ENCODE measurements at regions not wholly inside any gene's neighbourhood (a gene's known extent, or its start where the extent isn't known, plus 50 kb on each side); places are given as distances from the start of the nearest gene placed in this dataset.

DNA sequence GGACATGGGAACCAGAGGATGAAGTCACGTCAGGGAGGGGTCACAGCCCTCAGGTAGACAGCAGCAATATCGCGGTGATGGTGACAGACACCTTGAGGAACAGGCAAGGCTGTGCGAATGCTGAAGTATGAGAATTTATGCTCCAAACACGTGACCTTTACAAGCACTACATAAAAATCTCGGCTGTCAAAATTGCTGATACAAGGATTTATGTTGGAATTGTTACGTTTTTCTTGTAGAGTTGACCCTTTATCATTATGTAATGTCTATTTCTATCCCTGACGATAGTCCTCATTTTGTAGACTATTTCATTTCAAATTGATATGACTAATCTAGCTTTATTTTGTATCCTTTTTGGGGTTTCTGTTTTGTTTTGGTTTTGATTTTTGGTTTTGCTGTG, 311.1 kb downstream of the C6orf118 start:
- Histone ChIP-seq H2AFZ (ENCODE audit: low read depth, low read length) (no peak overlapping the region), H3K79me2 (ENCODE audit: insufficient read depth, low read length) (no peaks in the 10 kb centered on the region), H3K27ac (ENCODE audit: low read depth, low read length) (no peak overlapping the region), H3K4me1 (ENCODE audit: insufficient read depth, low read length) (no peaks in the 10 kb centered on the region), H3K4me2 (ENCODE audit: low read length) (no peak overlapping the region), H3K4me3 (ENCODE audit: insufficient read depth, low read depth, low read length) (no peak overlapping the region), H4K20me1 (ENCODE audit: insufficient read depth, low read length) (no peaks in the 10 kb centered on the region), H3K27me3 (ENCODE audit: insufficient read depth, low read length) (no peaks in the 10 kb centered on the region), H3K9me3 (ENCODE audit: insufficient read depth, low read depth, low read length) (no peaks in the 10 kb centered on the region), H3K36me3 (ENCODE audit: insufficient read depth, low read length) (no peaks in the 10 kb centered on the region), H3K9ac (ENCODE audit: low read length) (no peak overlapping the region)
- no peaks in the 10 kb centered on the region for H3K27me3 Mint-ChIP-seq (ENCODE audit: low read depth, unreplicated experiment)
- no peaks in the 10 kb centered on the region for H3K4me1 Mint-ChIP-seq (ENCODE audit: low read depth, unreplicated experiment)
- no peaks in the 10 kb centered on the region for H3K9me3 Mint-ChIP-seq (ENCODE audit: unreplicated experiment)
- no peak overlapping the region for H3K27ac Mint-ChIP-seq (ENCODE audit: unreplicated experiment)
- TF ChIP-seq EZH2 (IDR thresholded peaks at IDR 0.05; ENCODE audit: insufficient read depth, low read length): no peak
- TF ChIP-seq, protein P1, sequence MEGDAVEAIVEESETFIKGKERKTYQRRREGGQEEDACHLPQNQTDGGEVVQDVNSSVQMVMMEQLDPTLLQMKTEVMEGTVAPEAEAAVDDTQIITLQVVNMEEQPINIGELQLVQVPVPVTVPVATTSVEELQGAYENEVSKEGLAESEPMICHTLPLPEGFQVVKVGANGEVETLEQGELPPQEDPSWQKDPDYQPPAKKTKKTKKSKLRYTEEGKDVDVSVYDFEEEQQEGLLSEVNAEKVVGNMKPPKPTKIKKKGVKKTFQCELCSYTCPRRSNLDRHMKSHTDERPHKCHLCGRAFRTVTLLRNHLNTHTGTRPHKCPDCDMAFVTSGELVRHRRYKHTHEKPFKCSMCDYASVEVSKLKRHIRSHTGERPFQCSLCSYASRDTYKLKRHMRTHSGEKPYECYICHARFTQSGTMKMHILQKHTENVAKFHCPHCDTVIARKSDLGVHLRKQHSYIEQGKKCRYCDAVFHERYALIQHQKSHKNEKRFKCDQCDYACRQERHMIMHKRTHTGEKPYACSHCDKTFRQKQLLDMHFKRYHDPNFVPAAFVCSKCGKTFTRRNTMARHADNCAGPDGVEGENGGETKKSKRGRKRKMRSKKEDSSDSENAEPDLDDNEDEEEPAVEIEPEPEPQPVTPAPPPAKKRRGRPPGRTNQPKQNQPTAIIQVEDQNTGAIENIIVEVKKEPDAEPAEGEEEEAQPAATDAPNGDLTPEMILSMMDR (IDR thresholded peaks at IDR 0.05; ENCODE audit: insufficient read depth, low read depth, low read length): no peak
- no peak for DNase-seq (ENCODE audit: low read depth)
- peak; percentile 9 for FAIRE-seq
- no peak overlapping the region for H3K4me3 Mint-ChIP-seq (ENCODE audit: unreplicated experiment)
- no peaks in the 10 kb centered on the region for H3K36me3 Mint-ChIP-seq (ENCODE audit: low read depth, unreplicated experiment)

DNA sequence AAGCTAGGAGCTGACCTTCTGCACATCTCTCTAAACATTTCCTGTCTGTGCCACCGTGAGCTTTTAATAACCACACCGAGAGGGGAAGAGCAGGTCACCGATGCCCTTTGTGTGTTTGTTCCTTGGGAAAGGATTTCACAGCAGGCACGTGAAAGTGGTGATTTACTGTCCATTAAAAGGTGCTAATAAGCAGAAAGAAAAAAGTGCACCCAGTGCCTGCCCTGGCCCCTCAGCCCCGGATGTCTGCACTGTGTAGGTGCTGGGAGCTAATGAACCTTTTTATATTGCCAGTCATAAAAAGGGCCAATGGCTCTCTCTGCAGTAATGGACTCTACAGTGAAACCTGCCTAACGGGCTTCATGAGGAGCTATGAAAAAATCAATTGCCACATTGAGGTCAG, 312.6 kb downstream of the C6orf118 start:
- no peak overlapping the region for H3K27ac Mint-ChIP-seq (ENCODE audit: unreplicated experiment)
- Histone ChIP-seq H3K4me2 (ENCODE audit: low read length) (no peak overlapping the region), H3K4me3 (ENCODE audit: insufficient read depth, low read depth, low read length) (no peak overlapping the region), H3K9me3 (ENCODE audit: insufficient read depth, low read depth, low read length) (no peaks in the 10 kb centered on the region), H3K4me1 (ENCODE audit: insufficient read depth, low read length) (no peaks in the 10 kb centered on the region), H3K36me3 (ENCODE audit: insufficient read depth, low read length) (no peaks in the 10 kb centered on the region), H2AFZ (ENCODE audit: low read depth, low read length) (no peak overlapping the region), H4K20me1 (ENCODE audit: insufficient read depth, low read length) (no peaks in the 10 kb centered on the region), H3K79me2 (ENCODE audit: insufficient read depth, low read length) (no peaks in the 10 kb centered on the region), H3K27me3 (ENCODE audit: insufficient read depth, low read length) (no peaks in the 10 kb centered on the region), H3K27ac (ENCODE audit: low read depth, low read length) (no peak overlapping the region), H3K9ac (ENCODE audit: low read length) (no peak overlapping the region)
- no peaks in the 10 kb centered on the region for H3K4me1 Mint-ChIP-seq (ENCODE audit: low read depth, unreplicated experiment)
- no peak for FAIRE-seq
- no peak for DNase-seq (ENCODE audit: low read depth)
- no peaks in the 10 kb centered on the region for H3K36me3 Mint-ChIP-seq (ENCODE audit: low read depth, unreplicated experiment)
- no peak overlapping the region for H3K4me3 Mint-ChIP-seq (ENCODE audit: unreplicated experiment)
- no peak for TF ChIP-seq EZH2 (IDR thresholded peaks at IDR 0.05; ENCODE audit: insufficient read depth, low read length)
- TF ChIP-seq, protein P1 (IDR thresholded peaks at IDR 0.05; ENCODE audit: insufficient read depth, low read depth, low read length): no peak
- no peaks in the 10 kb centered on the region for H3K27me3 Mint-ChIP-seq (ENCODE audit: low read depth, unreplicated experiment)
- no peaks in the 10 kb centered on the region for H3K9me3 Mint-ChIP-seq (ENCODE audit: unreplicated experiment)

DNA sequence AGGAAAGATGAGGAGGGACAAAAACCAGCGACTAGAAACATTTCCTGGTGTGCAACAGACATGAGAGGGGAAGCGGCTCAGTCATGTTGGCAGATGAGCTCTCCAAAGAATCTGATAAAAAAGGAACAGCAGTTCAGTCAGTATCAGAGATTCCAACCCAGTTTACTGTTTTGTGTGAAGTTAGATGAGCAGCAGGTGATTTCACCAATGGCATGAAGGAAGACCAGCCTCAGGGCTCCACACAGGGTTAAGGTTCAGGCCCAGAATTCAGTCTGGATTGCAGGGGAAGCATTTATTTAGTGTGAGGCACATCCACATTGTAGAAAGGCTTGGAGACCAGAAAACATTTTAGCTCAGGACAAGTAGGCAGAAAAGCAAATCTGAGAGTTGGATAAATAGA, 317.8 kb downstream of the C6orf118 start:
- H3K9me3 ChIP-seq (ENCODE audit: insufficient read depth, low read depth, low read length): no peaks in the 10 kb centered on the region
- no peaks in the 10 kb centered on the region for H3K9me3 Mint-ChIP-seq (ENCODE audit: unreplicated experiment)
- DNase-seq (ENCODE audit: low read depth) (no peak), FAIRE-seq (no peak)
- H3K4me1 ChIP-seq (ENCODE audit: insufficient read depth, low read length): no peaks in the 10 kb centered on the region
- H3K27ac ChIP-seq (ENCODE audit: low read depth, low read length): no peak overlapping the region
- no peak for TF ChIP-seq EZH2 (IDR thresholded peaks at IDR 0.05; ENCODE audit: insufficient read depth, low read length)
- TF ChIP-seq, protein P1 (IDR thresholded peaks at IDR 0.05; ENCODE audit: insufficient read depth, low read depth, low read length): no peak
- no peaks in the 10 kb centered on the region for H3K27me3 Mint-ChIP-seq (ENCODE audit: low read depth, unreplicated experiment)
- H3K27ac Mint-ChIP-seq (ENCODE audit: unreplicated experiment): no peak overlapping the region
- H3K79me2 ChIP-seq (ENCODE audit: insufficient read depth, low read length): no peaks in the 10 kb centered on the region
- no peaks in the 10 kb centered on the region for H3K4me1 Mint-ChIP-seq (ENCODE audit: low read depth, unreplicated experiment)
- H3K36me3 Mint-ChIP-seq (ENCODE audit: low read depth, unreplicated experiment): no peaks in the 10 kb centered on the region
- H3K36me3 ChIP-seq (ENCODE audit: insufficient read depth, low read length): no peaks in the 10 kb centered on the region
- no peak overlapping the region for H3K4me3 Mint-ChIP-seq (ENCODE audit: unreplicated experiment)
- no peak overlapping the region for H3K4me2 ChIP-seq (ENCODE audit: low read length)
- H2AFZ ChIP-seq (ENCODE audit: low read depth, low read length): no peak overlapping the region
- no peaks in the 10 kb centered on the region for H4K20me1 ChIP-seq (ENCODE audit: insufficient read depth, low read length)
- H3K9ac ChIP-seq (ENCODE audit: low read length): no peak overlapping the region
- H3K4me3 ChIP-seq (ENCODE audit: insufficient read depth, low read depth, low read length): no peak overlapping the region
- no peaks in the 10 kb centered on the region for H3K27me3 ChIP-seq (ENCODE audit: insufficient read depth, low read length)
